Stimulated activated CD4-positive, alpha-beta T cell treated with anti-CD3 and anti-CD28 coated beads, Interleukin-2, amount 100 ng/mL, for 4 hours (primary cell): ENCODE measurements at regions not wholly inside any gene's neighbourhood (a gene's known extent, or its start where the extent isn't known, plus 50 kb on each side); places are given as distances from the start of the nearest gene placed in this dataset.
"Not testable (repeated sequence)": the region's sequence is repeated elsewhere in the genome, so short reads cannot be mapped to it uniquely, and the experiment has no call there.

Experiments used
- DNase-seq: peaks from one replicate; pipeline ENCODE4 v3.0.0-alpha.2; 2020; ENCODE audit warnings: low read depth

- no peak for DNase-seq
Measured at GRCh38 chr18:59057969-59058368, 81.7 kb upstream of the SEC11C start.

- no peak for DNase-seq
Measured at GRCh38 chr18:59059140-59059539, 80.5 kb upstream of the SEC11C start.

- DNase-seq = no peak
Measured at GRCh38 chr18:59060551-59060950, 79.1 kb upstream of the SEC11C start.

- no peak for DNase-seq
Measured at GRCh38 chr18:59061914-59062642, 77.6 kb upstream of the SEC11C start.

- DNase-seq = no peak
Measured at GRCh38 chr18:59062643-59063006, 77.1 kb upstream of the SEC11C start.

GRCh38 chr18:59063300-59063906 is 76.3 kb upstream of the SEC11C start:
- DNase-seq = no peak

GRCh38 chr18:59063912-59064311 is 75.8 kb upstream of the SEC11C start:
- no peak for DNase-seq

- no peak for DNase-seq
Measured at GRCh38 chr18:59065684-59066083, 74.0 kb upstream of the SEC11C start.

- DNase-seq = no peak
Measured at GRCh38 chr18:59067873-59068272, 71.8 kb upstream of the SEC11C start.

- DNase-seq = no peak
Measured at GRCh38 chr18:59068276-59069071, 71.2 kb upstream of the SEC11C start.

GRCh38 chr18:59070181-59070912 is 69.3 kb upstream of the SEC11C start:
- peak; percentile 53 for DNase-seq

GRCh38 chr18:59072727-59073421 is 66.8 kb upstream of the SEC11C start:
- no peak for DNase-seq

- DNase-seq = no peak
Measured at GRCh38 chr18:59075923-59076322, 63.8 kb upstream of the SEC11C start.

GRCh38 chr18:59079264-59079663 is 60.4 kb upstream of the SEC11C start:
- no peak for DNase-seq

- DNase-seq = not testable (repeated sequence)
Measured at GRCh38 chr18:59079687-59080501, 59.8 kb upstream of the SEC11C start.

- no peak for DNase-seq
Measured at GRCh38 chr18:59083136-59083818, 56.4 kb upstream of the SEC11C start.

GRCh38 chr18:59085126-59085794 is 54.4 kb upstream of the SEC11C start:
- DNase-seq = no peak

- no peak for DNase-seq
Measured at GRCh38 chr18:59085797-59086196, 53.9 kb upstream of the SEC11C start.

- no peak for DNase-seq
Measured at GRCh38 chr18:59086522-59086921, 53.2 kb upstream of the SEC11C start.

GRCh38 chr18:59087391-59087790 is 52.3 kb upstream of the SEC11C start:
- DNase-seq = no peak
